AG20443 (cell line): ENCODE measurements at regions not wholly inside any gene's neighbourhood (a gene's known extent, or its start where the extent isn't known, plus 50 kb on each side); places are given as distances from the start of the nearest gene placed in this dataset.

ENCODE experiments used
- DNase-seq: peaks from one replicate; pipeline ENCODE4 v3.0.0; 2012; ENCODE audit warnings: low spot score, mixed read lengths

GRCh38 chr6:44679438-44680201, 292.1 kb downstream of the CDC5L start:
- no peak for DNase-seq

- no peak for DNase-seq
These were observed 292.8 kb downstream of the CDC5L start for GRCh38 chr6:44680202-44680720.

GRCh38 chr6:44681761-44682160, 294.3 kb downstream of the CDC5L start:
- no peak for DNase-seq

GRCh38 chr6:44682280-44682679, 294.8 kb downstream of the CDC5L start:
- no peak for DNase-seq

GRCh38 chr6:44682987-44683779, 295.7 kb downstream of the CDC5L start:
- DNase-seq: no peak

GRCh38 chr6:44685213-44685612, 297.7 kb downstream of the CDC5L start:
- DNase-seq: no peak

GRCh38 chr6:44696099-44696498, 308.6 kb downstream of the CDC5L start:
- DNase-seq: peak; percentile 74

GRCh38 chr6:44696686-44697085, 309.2 kb downstream of the CDC5L start:
- DNase-seq: peak; percentile 66

- DNase-seq: peak; percentile 60
These were observed 309.8 kb downstream of the CDC5L start for GRCh38 chr6:44697327-44697726.

GRCh38 chr6:44698602-44699001, 311.1 kb downstream of the CDC5L start:
- no peak for DNase-seq

GRCh38 chr6:44699082-44699481, 311.6 kb downstream of the CDC5L start:
- peak; percentile 66 for DNase-seq

GRCh38 chr6:44699851-44700250, 312.3 kb downstream of the CDC5L start:
- DNase-seq: no peak

GRCh38 chr6:44700422-44700821, 312.9 kb downstream of the CDC5L start:
- no peak for DNase-seq

GRCh38 chr6:44701038-44701636, 313.6 kb downstream of the CDC5L start:
- no peak for DNase-seq

- peak; percentile 63 for DNase-seq
These were observed 314.2 kb downstream of the CDC5L start for GRCh38 chr6:44701637-44702101.

- DNase-seq: no peak
These were observed 314.8 kb downstream of the CDC5L start for GRCh38 chr6:44702292-44702691.

- DNase-seq: no peak
These were observed 317.0 kb downstream of the CDC5L start for GRCh38 chr6:44704240-44705150.

GRCh38 chr6:44705596-44705995, 318.1 kb downstream of the CDC5L start:
- no peak for DNase-seq

GRCh38 chr6:44706011-44706410, 318.5 kb downstream of the CDC5L start:
- no peak for DNase-seq

GRCh38 chr6:44708208-44708607, 320.7 kb downstream of the CDC5L start:
- no peak for DNase-seq

- no peak for DNase-seq
These were observed 325.0 kb downstream of the CDC5L start for GRCh38 chr6:44712353-44713111.
